ENCODE measurements at regions not wholly inside any gene's neighbourhood (a gene's known extent, or its start where the extent isn't known, plus 50 kb on each side); places are given as distances from the start of the nearest gene placed in this dataset.

DNA sequence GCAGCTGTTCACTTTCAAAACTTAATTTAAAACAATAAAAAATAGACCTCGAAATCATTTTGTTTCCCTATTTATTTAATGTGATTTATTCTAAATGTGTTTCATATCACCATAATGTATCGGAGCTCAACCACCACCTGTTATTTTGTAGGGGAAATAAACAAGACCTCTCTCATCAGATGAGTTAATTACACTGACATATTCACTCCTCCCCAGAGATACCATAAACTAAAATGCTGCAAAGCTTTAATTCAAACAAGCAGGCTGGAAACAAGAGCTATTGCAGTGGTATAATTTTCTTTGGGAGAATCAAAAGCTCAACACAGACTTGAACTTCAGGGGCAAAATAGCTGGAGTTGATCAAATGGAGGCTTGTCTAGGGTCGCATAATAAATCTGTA, 303.5 kb upstream of the TSHZ2 start:
- H3K36me3 ChIP-seq (ENCODE audit: control insufficient read depth, insufficient read depth, low read length) = no peaks in the 10 kb centered on the region
- DNase-seq (ENCODE audit: low read depth) = no peak
- H3K4me3 ChIP-seq (ENCODE audit: low read depth, low read length) = no peak overlapping the region
- H3K27me3 ChIP-seq (ENCODE audit: control insufficient read depth, insufficient read depth, low read length) = no peaks in the 10 kb centered on the region
- no peak for TF ChIP-seq CTCF (IDR thresholded peaks at IDR 0.05; ENCODE audit: insufficient read depth, low read length, poor library complexity, severe bottlenecking)

- Histone ChIP-seq H3K36me3 (ENCODE audit: control insufficient read depth, insufficient read depth, low read length) (no peaks in the 10 kb centered on the region), H3K4me3 (ENCODE audit: low read depth, low read length) (no peak overlapping the region), H3K27me3 (ENCODE audit: control insufficient read depth, insufficient read depth, low read length) (no peaks in the 10 kb centered on the region)
- TF ChIP-seq CTCF (IDR thresholded peaks at IDR 0.05; ENCODE audit: insufficient read depth, low read length, poor library complexity, severe bottlenecking) = no peak
- DNase-seq (ENCODE audit: low read depth) = no peak
Observed at GRCh38 chr20:52667358-52667757, 304.8 kb upstream of the TSHZ2 start.

DNA sequence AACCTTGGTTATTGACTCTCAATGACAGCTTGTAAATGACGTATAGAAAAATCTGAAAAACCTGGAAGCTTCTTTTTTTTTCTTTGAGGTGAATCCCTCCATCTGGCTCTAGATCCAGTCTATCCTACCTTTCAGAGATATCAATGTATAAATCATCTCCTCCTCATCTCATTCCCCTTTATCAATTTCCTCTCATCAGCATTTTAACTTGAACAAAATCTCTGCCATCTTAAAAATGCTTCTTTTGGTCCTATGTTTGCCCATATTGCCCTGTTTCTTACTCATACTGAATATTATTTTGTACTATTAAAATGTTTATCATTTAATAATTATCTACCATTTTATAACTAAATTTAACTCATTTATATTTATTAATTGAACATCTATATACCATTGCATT, 306.7 kb upstream of the TSHZ2 start:
- no peaks in the 10 kb centered on the region for H3K36me3 ChIP-seq (ENCODE audit: control insufficient read depth, insufficient read depth, low read length)
- no peak for DNase-seq (ENCODE audit: low read depth)
- H3K4me3 ChIP-seq (ENCODE audit: low read depth, low read length) = no peak overlapping the region
- H3K27me3 ChIP-seq (ENCODE audit: control insufficient read depth, insufficient read depth, low read length) = no peaks in the 10 kb centered on the region
- no peak for TF ChIP-seq CTCF (IDR thresholded peaks at IDR 0.05; ENCODE audit: insufficient read depth, low read length, poor library complexity, severe bottlenecking)

GRCh38 chr20:52655395-52655794, 316.8 kb upstream of the TSHZ2 start:
- DNase-seq (ENCODE audit: low read depth) = no peak
- H3K4me3 ChIP-seq (ENCODE audit: low read depth, low read length) = no peak overlapping the region
- TF ChIP-seq CTCF (IDR thresholded peaks at IDR 0.05; ENCODE audit: insufficient read depth, low read length, poor library complexity, severe bottlenecking) = no peak
- H3K36me3 ChIP-seq (ENCODE audit: control insufficient read depth, insufficient read depth, low read length) = no peaks in the 10 kb centered on the region
- no peaks in the 10 kb centered on the region for H3K27me3 ChIP-seq (ENCODE audit: control insufficient read depth, insufficient read depth, low read length)

- Histone ChIP-seq H3K4me3 (ENCODE audit: low read depth, low read length) (no peak overlapping the region), H3K27me3 (ENCODE audit: control insufficient read depth, insufficient read depth, low read length) (no peaks in the 10 kb centered on the region), H3K36me3 (ENCODE audit: control insufficient read depth, insufficient read depth, low read length) (no peaks in the 10 kb centered on the region)
- DNase-seq (ENCODE audit: low read depth) = no peak
- TF ChIP-seq CTCF (IDR thresholded peaks at IDR 0.05; ENCODE audit: insufficient read depth, low read length, poor library complexity, severe bottlenecking) = no peak
Observed at GRCh38 chr20:52654567-52654966, 317.6 kb upstream of the TSHZ2 start.

- Histone ChIP-seq H3K4me3 (ENCODE audit: low read depth, low read length) (no peak overlapping the region), H3K27me3 (ENCODE audit: control insufficient read depth, insufficient read depth, low read length) (no peaks in the 10 kb centered on the region), H3K36me3 (ENCODE audit: control insufficient read depth, insufficient read depth, low read length) (no peaks in the 10 kb centered on the region)
- no peak for TF ChIP-seq CTCF (IDR thresholded peaks at IDR 0.05; ENCODE audit: insufficient read depth, low read length, poor library complexity, severe bottlenecking)
- DNase-seq (ENCODE audit: low read depth) = no peak
Observed at GRCh38 chr20:52652271-52652670, 319.9 kb upstream of the TSHZ2 start.

All from kidney epithelial cell (primary cell).